ENCODE measurements at regions not wholly inside any gene's neighbourhood (a gene's known extent, or its start where the extent isn't known, plus 50 kb on each side); places are given as distances from the start of the nearest gene placed in this dataset.
"Not testable (repeated sequence)": the region's sequence is repeated elsewhere in the genome, so short reads cannot be mapped to it uniquely, and the experiment has no call there.

GRCh38 chr6:67433124-67433523, 1202.0 kb upstream of the ADGRB3 start:
- H2AFZ ChIP-seq: no peak overlapping the region
- no peaks in the 10 kb centered on the region for H3K9me3 ChIP-seq (ENCODE audit: low read depth)
- no peak overlapping the region for H3K4me3 ChIP-seq
- WGBS (ENCODE audit: low lambda C conversion rate, missing lambda C conversion rate): 68% methylated on average over 2 of the region's 2 CpGs
- no peaks in the 10 kb centered on the region for H3K27me3 ChIP-seq
- H3K36me3 ChIP-seq (replicated peaks; ENCODE audit: insufficient read depth, low read depth): no peaks in the 10 kb centered on the region
- H3K27ac ChIP-seq: no peak overlapping the region
- no peaks in the 10 kb centered on the region for H3K9me2 ChIP-seq (replicated peaks; ENCODE audit: insufficient read depth)
- TF ChIP-seq EZH2 (IDR thresholded peaks at IDR 0.05; ENCODE audit: borderline replicate concordance) (no peak), CTCF (IDR thresholded peaks at IDR 0.05; ENCODE audit: poor library complexity) (no peak), EZH2phosphoT487 (IDR thresholded peaks at IDR 0.05; ENCODE audit: low read depth, severe bottlenecking, unreplicated experiment) (no peak)
- H3K79me2 ChIP-seq: no peaks in the 10 kb centered on the region
- no peaks in the 10 kb centered on the region for H4K20me1 ChIP-seq (ENCODE audit: insufficient read depth, poor library complexity, severe bottlenecking)
- no peak for DNase-seq (ENCODE audit: low spot score)
- no peaks in the 10 kb centered on the region for H3K4me1 ChIP-seq (ENCODE audit: insufficient read depth)
- no peak overlapping the region for H3K4me2 ChIP-seq

- TF ChIP-seq EZH2 (IDR thresholded peaks at IDR 0.05; ENCODE audit: borderline replicate concordance): no peak
- no peak for TF ChIP-seq EZH2phosphoT487 (IDR thresholded peaks at IDR 0.05; ENCODE audit: low read depth, severe bottlenecking, unreplicated experiment)
- no peak for TF ChIP-seq CTCF (IDR thresholded peaks at IDR 0.05; ENCODE audit: poor library complexity)
- WGBS (ENCODE audit: low lambda C conversion rate, missing lambda C conversion rate): 78% methylated on average over 6 of the region's 6 CpGs
- no peaks in the 10 kb centered on the region for H3K4me1 ChIP-seq (ENCODE audit: insufficient read depth)
Measured at GRCh38 chr6:67431076-67431475, 1204.0 kb upstream of the ADGRB3 start.

GRCh38 chr6:67426686-67427085, 1208.4 kb upstream of the ADGRB3 start:
- H4K20me1 ChIP-seq (ENCODE audit: insufficient read depth, poor library complexity, severe bottlenecking); H3K4me3 ChIP-seq; H3K27me3 ChIP-seq; H2AFZ ChIP-seq; DNase-seq (ENCODE audit: low spot score); H3K4me1 ChIP-seq (ENCODE audit: insufficient read depth); H3K27ac ChIP-seq; H3K36me3 ChIP-seq (replicated peaks; ENCODE audit: insufficient read depth, low read depth); H3K9me2 ChIP-seq (replicated peaks; ENCODE audit: insufficient read depth); H3K79me2 ChIP-seq; H3K9me3 ChIP-seq (ENCODE audit: low read depth); H3K4me2 ChIP-seq: not testable (repeated sequence)
- 84% methylated on average over 4 of the region's 4 CpGs for WGBS (ENCODE audit: low lambda C conversion rate, missing lambda C conversion rate)

More at GRCh38 chr6:67431076-67431475, 1204.0 kb upstream of the ADGRB3 start:
- H3K9me2 ChIP-seq (replicated peaks; ENCODE audit: insufficient read depth): no peaks in the 10 kb centered on the region
- H3K27me3 ChIP-seq: no peaks in the 10 kb centered on the region
- H3K27ac ChIP-seq: no peak overlapping the region
- H3K36me3 ChIP-seq (replicated peaks; ENCODE audit: insufficient read depth, low read depth): no peaks in the 10 kb centered on the region
- no peak overlapping the region for H3K4me2 ChIP-seq
- H2AFZ ChIP-seq: no peak overlapping the region
- no peaks in the 10 kb centered on the region for H3K79me2 ChIP-seq
- no peak overlapping the region for H3K4me3 ChIP-seq
- H4K20me1 ChIP-seq (ENCODE audit: insufficient read depth, poor library complexity, severe bottlenecking): no peaks in the 10 kb centered on the region
- H3K9me3 ChIP-seq (ENCODE audit: low read depth): no peaks in the 10 kb centered on the region
- DNase-seq (ENCODE audit: low spot score): no peak

GRCh38 chr6:67412035-67412434, 1223.0 kb upstream of the ADGRB3 start:
- H3K9me3 ChIP-seq (ENCODE audit: low read depth): no peaks in the 10 kb centered on the region
- no peak overlapping the region for H3K4me3 ChIP-seq
- H3K27ac ChIP-seq: no peak overlapping the region
- TF ChIP-seq EZH2phosphoT487 (IDR thresholded peaks at IDR 0.05; ENCODE audit: low read depth, severe bottlenecking, unreplicated experiment) (no peak), CTCF (IDR thresholded peaks at IDR 0.05; ENCODE audit: poor library complexity) (no peak), EZH2 (IDR thresholded peaks at IDR 0.05; ENCODE audit: borderline replicate concordance) (no peak)
- H3K27me3 ChIP-seq: no peaks in the 10 kb centered on the region
- no peaks in the 10 kb centered on the region for H3K9me2 ChIP-seq (replicated peaks; ENCODE audit: insufficient read depth)
- no peaks in the 10 kb centered on the region for H4K20me1 ChIP-seq (ENCODE audit: insufficient read depth, poor library complexity, severe bottlenecking)
- no peaks in the 10 kb centered on the region for H3K36me3 ChIP-seq (replicated peaks; ENCODE audit: insufficient read depth, low read depth)
- no peaks in the 10 kb centered on the region for H3K79me2 ChIP-seq
- no peaks in the 10 kb centered on the region for H3K4me1 ChIP-seq (ENCODE audit: insufficient read depth)
- no peak overlapping the region for H3K4me2 ChIP-seq
- DNase-seq (ENCODE audit: low spot score): no peak
- 87% methylated on average over 3 of the region's 3 CpGs for WGBS (ENCODE audit: low lambda C conversion rate, missing lambda C conversion rate)
- H2AFZ ChIP-seq: no peak overlapping the region

Measured in hepatocyte (in vitro differentiated cells).